ENCODE measurements at regions not wholly inside any gene's neighbourhood (a gene's known extent, or its start where the extent isn't known, plus 50 kb on each side); places are given as distances from the start of the nearest gene placed in this dataset.

DNA sequence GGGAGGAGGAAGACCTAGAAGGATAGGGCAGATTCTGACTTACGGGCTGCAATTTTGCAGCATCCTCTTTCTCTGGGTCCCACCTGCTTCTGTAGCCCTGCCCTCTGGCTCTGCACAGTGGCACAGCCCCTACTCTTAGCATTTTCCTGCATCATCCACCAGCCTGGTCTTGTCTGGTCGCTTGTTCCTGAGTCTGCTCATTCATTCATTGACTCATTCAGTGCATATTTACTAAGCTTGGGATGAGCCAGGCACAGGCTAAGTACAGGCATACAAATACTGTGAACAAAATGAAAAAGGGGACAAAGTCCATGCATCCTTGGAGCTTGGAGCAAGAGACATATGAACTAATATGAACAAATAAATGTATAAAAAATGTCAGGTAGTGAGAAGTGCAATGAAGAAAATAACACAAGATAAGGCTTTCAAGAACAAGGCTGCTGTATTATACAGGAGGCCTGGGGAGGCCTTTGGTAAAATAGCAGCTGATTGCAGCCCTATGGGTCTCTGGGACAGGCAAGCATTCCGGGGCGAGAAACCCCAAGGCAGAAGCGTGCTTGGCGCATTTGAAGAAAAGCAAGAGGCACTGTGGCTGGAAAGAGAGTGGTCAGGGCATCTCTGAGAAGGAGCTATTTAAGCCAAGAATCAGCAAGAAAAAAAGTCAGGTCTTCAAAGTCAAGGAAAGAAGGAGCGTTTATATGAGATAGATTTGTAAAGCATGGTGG, 108.0 kb upstream of the ALX4 start:
- TF ChIP-seq, protein P1, sequence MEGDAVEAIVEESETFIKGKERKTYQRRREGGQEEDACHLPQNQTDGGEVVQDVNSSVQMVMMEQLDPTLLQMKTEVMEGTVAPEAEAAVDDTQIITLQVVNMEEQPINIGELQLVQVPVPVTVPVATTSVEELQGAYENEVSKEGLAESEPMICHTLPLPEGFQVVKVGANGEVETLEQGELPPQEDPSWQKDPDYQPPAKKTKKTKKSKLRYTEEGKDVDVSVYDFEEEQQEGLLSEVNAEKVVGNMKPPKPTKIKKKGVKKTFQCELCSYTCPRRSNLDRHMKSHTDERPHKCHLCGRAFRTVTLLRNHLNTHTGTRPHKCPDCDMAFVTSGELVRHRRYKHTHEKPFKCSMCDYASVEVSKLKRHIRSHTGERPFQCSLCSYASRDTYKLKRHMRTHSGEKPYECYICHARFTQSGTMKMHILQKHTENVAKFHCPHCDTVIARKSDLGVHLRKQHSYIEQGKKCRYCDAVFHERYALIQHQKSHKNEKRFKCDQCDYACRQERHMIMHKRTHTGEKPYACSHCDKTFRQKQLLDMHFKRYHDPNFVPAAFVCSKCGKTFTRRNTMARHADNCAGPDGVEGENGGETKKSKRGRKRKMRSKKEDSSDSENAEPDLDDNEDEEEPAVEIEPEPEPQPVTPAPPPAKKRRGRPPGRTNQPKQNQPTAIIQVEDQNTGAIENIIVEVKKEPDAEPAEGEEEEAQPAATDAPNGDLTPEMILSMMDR (IDR thresholded peaks at IDR 0.05), result no peak
- TF ChIP-seq MAZ (IDR thresholded peaks at IDR 0.05; ENCODE audit: borderline replicate concordance, low read depth, low read length), result no peak
- TF ChIP-seq, protein P2, sequence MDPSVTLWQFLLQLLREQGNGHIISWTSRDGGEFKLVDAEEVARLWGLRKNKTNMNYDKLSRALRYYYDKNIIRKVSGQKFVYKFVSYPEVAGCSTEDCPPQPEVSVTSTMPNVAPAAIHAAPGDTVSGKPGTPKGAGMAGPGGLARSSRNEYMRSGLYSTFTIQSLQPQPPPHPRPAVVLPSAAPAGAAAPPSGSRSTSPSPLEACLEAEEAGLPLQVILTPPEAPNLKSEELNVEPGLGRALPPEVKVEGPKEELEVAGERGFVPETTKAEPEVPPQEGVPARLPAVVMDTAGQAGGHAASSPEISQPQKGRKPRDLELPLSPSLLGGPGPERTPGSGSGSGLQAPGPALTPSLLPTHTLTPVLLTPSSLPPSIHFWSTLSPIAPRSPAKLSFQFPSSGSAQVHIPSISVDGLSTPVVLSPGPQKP (IDR thresholded peaks at IDR 0.05; ENCODE audit: low read depth, low read length), result no peak
- TF ChIP-seq, protein P3, sequence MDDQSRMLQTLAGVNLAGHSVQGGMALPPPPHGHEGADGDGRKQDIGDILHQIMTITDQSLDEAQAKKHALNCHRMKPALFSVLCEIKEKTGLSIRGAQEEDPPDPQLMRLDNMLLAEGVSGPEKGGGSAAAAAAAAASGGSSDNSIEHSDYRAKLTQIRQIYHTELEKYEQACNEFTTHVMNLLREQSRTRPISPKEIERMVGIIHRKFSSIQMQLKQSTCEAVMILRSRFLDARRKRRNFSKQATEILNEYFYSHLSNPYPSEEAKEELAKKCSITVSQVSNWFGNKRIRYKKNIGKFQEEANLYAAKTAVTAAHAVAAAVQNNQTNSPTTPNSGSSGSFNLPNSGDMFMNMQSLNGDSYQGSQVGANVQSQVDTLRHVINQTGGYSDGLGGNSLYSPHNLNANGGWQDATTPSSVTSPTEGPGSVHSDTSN (IDR thresholded peaks at IDR 0.05), result no peak
- TF ChIP-seq POLR2A (IDR thresholded peaks at IDR 0.05; ENCODE audit: low read length), result no peak
- TF ChIP-seq CHD2 (IDR thresholded peaks at IDR 0.05; ENCODE audit: low read length, partially characterized antibody), result no peak
- TF ChIP-seq CHD4 (IDR thresholded peaks at IDR 0.05; ENCODE audit: borderline replicate concordance), result no peak
- TF ChIP-seq, protein P4, sequence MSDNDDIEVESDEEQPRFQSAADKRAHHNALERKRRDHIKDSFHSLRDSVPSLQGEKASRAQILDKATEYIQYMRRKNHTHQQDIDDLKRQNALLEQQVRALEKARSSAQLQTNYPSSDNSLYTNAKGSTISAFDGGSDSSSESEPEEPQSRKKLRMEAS (IDR thresholded peaks at IDR 0.05), result no peak
- TF ChIP-seq EP300 (IDR thresholded peaks at IDR 0.05), result no peak

Data from A549 (cell line).